Calu3 (cell line): ENCODE measurements at regions not wholly inside any gene's neighbourhood (a gene's known extent, or its start where the extent isn't known, plus 50 kb on each side); places are given as distances from the start of the nearest gene placed in this dataset.

Source experiments
- BruUV-seq: library from RNA; stranded (reverse); fragments of 400-500 nt; replicated peaks from 2 replicates; lab custom pipeline; 2021; lab: Mats Ljungman, UMichigan
- CTCF ChIA-PET: fragments of 300-600 bp; sonication (Branson Sonifier 250); formaldehyde crosslinking; loops from one replicate; lab custom pipeline; 2022; ENCODE audit warnings: antibody characterized with exemption; lab: Charles Lee
- DNase-seq: peaks from one replicate; pipeline ENCODE4 v3.0.0; 2022
- H3K27ac Mint-ChIP-seq: one replicate; pipeline ENCODE4 v1.8.0; 2022; ENCODE audit warnings: mixed read lengths; ENCODE audit not compliant: unreplicated experiment
- H3K27me3 Mint-ChIP-seq: one replicate; pipeline ENCODE4 v1.8.0; 2022; ENCODE audit warnings: mixed read lengths; ENCODE audit not compliant: unreplicated experiment
- H3K36me3 Mint-ChIP-seq: one replicate; pipeline ENCODE4 v1.8.0; 2022; ENCODE audit warnings: mild to moderate bottlenecking, moderate library complexity, mixed read lengths; ENCODE audit not compliant: insufficient read depth, unreplicated experiment
- H3K4me1 Mint-ChIP-seq: one replicate; pipeline ENCODE4 v1.8.0; 2022; ENCODE audit warnings: mild to moderate bottlenecking, low read depth, mixed read lengths; ENCODE audit not compliant: unreplicated experiment
- H3K4me3 Mint-ChIP-seq: one replicate; pipeline ENCODE4 v1.8.0; 2022; ENCODE audit warnings: mild to moderate bottlenecking, low read depth, moderate library complexity, mixed read lengths; ENCODE audit not compliant: unreplicated experiment
- H3K9me3 Mint-ChIP-seq: one replicate; pipeline ENCODE4 v1.8.0; 2022; ENCODE audit warnings: low read depth, mixed read lengths; ENCODE audit not compliant: unreplicated experiment
- intact Hi-C: fragments of 100-400 bp; cut with micrococcal nuclease; formaldehyde crosslinking; loops from one replicate; pipeline ENCODE4 v1.10.0; 2022; ENCODE audit not compliant: unreplicated experiment
- TF ChIP-seq, protein P1 (sequence below): fragments of 200-600 bp; IDR thresholded peaks from one replicate; pipeline ENCODE4 v1.8.0; 2022; ENCODE audit warnings: antibody characterized with exemption; ENCODE audit not compliant: unreplicated experiment

DNA sequence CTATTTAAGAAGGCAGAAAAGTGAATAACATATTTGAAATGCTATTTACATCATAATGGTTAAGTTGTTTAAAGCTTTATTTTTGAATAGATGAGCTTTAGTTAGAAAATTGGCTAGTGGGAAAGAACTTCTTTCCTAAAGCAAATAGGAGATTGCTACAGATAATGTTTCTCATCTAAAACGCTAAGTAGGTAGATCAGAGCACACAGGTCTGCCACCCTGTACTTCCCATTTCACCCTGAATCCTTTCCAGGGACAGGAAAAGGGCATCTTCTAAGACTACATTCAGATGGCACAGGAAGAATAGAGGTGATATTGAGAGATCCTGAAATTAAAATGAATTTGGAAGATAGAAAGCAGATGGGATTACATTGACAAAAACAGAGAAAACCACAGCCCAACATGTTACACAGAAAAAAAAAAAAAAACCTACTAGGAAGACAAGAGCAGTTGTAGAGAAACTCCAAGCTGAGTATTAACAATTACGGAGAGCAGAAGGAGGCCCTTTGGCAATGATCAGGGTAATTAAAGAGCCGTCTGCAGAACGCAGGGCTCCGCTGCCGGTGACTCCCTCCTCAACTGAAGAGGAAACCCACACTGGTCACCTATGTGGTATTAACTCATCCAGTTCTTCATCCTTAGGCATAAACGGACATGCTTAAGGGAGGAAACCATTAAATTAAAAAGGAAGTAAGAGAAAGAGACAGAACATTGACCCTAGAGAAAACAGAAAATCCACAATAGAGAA, 53.6 kb upstream of the MAP10 start:
- TF ChIP-seq, protein P1, sequence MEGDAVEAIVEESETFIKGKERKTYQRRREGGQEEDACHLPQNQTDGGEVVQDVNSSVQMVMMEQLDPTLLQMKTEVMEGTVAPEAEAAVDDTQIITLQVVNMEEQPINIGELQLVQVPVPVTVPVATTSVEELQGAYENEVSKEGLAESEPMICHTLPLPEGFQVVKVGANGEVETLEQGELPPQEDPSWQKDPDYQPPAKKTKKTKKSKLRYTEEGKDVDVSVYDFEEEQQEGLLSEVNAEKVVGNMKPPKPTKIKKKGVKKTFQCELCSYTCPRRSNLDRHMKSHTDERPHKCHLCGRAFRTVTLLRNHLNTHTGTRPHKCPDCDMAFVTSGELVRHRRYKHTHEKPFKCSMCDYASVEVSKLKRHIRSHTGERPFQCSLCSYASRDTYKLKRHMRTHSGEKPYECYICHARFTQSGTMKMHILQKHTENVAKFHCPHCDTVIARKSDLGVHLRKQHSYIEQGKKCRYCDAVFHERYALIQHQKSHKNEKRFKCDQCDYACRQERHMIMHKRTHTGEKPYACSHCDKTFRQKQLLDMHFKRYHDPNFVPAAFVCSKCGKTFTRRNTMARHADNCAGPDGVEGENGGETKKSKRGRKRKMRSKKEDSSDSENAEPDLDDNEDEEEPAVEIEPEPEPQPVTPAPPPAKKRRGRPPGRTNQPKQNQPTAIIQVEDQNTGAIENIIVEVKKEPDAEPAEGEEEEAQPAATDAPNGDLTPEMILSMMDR = no peak
- Mint-ChIP-seq H3K4me3 (no peak overlapping the region), H3K27ac (no peak overlapping the region), H3K36me3 (no peaks in the 10 kb centered on the region), H3K27me3 (no peaks in the 10 kb centered on the region), H3K4me1 (no peaks in the 10 kb centered on the region), H3K9me3 (peaks cover 17% of the 10 kb centered on the region)
- BruUV-seq = no TSS peak
- DNase-seq = no peak
- intact Hi-C loops = no loop called here
- CTCF ChIA-PET = no interaction called here

DNA sequence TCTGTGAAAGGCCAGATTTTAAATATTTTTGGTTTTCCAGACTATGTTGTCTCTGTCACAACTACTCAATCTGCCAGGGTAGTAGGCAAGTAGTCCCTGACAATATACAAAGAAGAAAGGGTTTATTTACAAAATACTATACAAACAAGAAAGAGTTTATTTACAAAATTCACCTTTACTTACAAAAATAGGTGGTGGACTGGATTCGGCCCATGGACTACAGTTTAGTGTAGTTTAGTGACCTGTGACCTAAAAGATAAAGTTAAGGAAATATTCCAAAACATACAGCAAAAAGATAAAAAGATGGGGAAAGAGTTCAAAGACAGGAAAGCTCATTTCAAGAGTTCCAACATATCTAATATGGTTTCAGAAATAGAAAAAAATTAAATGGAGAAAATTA, 52.9 kb upstream of the MAP10 start:
- H3K27me3 Mint-ChIP-seq = no peaks in the 10 kb centered on the region
- no peaks in the 10 kb centered on the region for H3K36me3 Mint-ChIP-seq
- intact Hi-C loops = no loop called here
- no peak for DNase-seq
- no peaks in the 10 kb centered on the region for H3K4me1 Mint-ChIP-seq
- no peak overlapping the region for H3K4me3 Mint-ChIP-seq
- H3K27ac Mint-ChIP-seq = no peak overlapping the region
- TF ChIP-seq, protein P1 = no peak
- CTCF ChIA-PET = interaction anchor here (0.7 kb wide), 1 partner anchor 732 kb away, joined by 6 read pairs; no protein-coding TSS in a partner anchor
- no TSS peak for BruUV-seq
- peaks cover 14% of the 10 kb centered on the region for H3K9me3 Mint-ChIP-seq

DNA sequence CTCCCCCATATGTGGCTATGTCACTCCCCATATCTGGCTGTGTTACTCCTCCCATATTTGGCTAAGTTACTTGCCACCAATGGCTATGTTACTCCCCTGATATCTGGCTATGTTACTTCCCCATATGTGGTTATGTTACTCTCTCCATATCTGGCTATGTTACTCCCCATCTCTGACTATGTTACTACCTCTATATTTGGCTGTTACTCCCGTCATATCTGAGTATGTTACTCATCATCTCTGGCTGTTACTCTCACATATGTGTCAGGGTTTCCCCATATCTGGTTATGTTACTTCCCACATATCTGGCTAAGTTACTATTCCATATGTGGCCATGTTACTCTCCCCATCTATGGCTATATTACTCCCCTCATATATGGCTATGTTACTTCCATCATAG, 50.3 kb upstream of the MAP10 start:
- CTCF ChIA-PET = no interaction called here
- Mint-ChIP-seq H3K9me3 (peaks cover 5% of the 10 kb centered on the region), H3K27ac (no peak overlapping the region), H3K4me1 (no peaks in the 10 kb centered on the region), H3K27me3 (no peaks in the 10 kb centered on the region), H3K36me3 (no peaks in the 10 kb centered on the region), H3K4me3 (no peak overlapping the region)
- no TSS peak for BruUV-seq
- TF ChIP-seq, protein P1 = no peak
- no peak for DNase-seq
- intact Hi-C loops = no loop called here
